ENCODE measurements at regions not wholly inside any gene's neighbourhood (a gene's known extent, or its start where the extent isn't known, plus 50 kb on each side); places are given as distances from the start of the nearest gene placed in this dataset.

- H3K27ac ChIP-seq = no peak overlapping the region
- TF ChIP-seq POLR2A (IDR thresholded peaks at IDR 0.05) (no peak), CTCF (IDR thresholded peaks at IDR 0.05) (no peak)
- no peak for DNase-seq
- no peaks in the 10 kb centered on the region for H3K27me3 ChIP-seq
- intact Hi-C loops (cut with DNase I; ENCODE audit: low total_unique reads) = no loop called here
- H3K4me1 ChIP-seq = no peaks in the 10 kb centered on the region
- no peaks in the 10 kb centered on the region for H3K9me3 ChIP-seq
- no peak overlapping the region for H3K4me3 ChIP-seq
- no peaks in the 10 kb centered on the region for H3K36me3 ChIP-seq
Measured at GRCh38 chr13:111508902-111509509, 188.6 kb downstream of the TEX29 start.

GRCh38 chr13:111510502-111511218 lies 190.2 kb downstream of the TEX29 start:
- intact Hi-C loops (cut with DNase I; ENCODE audit: low total_unique reads) = no loop called here
- DNase-seq = no peak
- no peaks in the 10 kb centered on the region for H3K36me3 ChIP-seq
- no peaks in the 10 kb centered on the region for H3K4me1 ChIP-seq
- H3K27me3 ChIP-seq = no peaks in the 10 kb centered on the region
- TF ChIP-seq POLR2A (IDR thresholded peaks at IDR 0.05) (no peak), CTCF (IDR thresholded peaks at IDR 0.05) (no peak)
- H3K9me3 ChIP-seq = no peaks in the 10 kb centered on the region
- H3K27ac ChIP-seq = no peak overlapping the region
- no peak overlapping the region for H3K4me3 ChIP-seq

DNA sequence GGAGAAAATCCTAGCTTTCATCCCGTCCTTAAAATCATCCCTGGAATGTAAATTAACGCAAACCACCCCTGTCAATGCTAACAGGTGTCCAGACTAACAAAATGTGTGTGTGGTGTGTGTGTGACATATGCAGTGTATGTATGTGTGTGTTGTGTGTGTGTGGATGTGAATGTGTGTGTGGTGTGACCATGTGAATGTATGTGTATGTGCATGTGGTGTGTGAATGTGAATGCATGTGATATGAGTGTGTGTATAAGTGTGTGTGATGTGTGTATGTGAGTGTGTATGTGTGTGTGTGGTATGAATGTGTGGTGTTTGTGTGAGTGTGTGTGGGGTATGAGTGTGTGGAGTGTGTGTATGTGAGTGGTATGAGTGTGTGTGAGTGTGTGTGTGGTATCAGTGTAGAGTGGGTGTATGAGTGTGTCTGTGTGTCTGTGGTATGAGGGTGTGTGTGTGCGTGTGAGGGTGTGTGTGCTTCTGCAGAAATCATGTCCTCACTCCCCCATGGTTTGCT lies 190.8 kb downstream of the TEX29 start:
- no peaks in the 10 kb centered on the region for H3K36me3 ChIP-seq
- H3K4me1 ChIP-seq = no peaks in the 10 kb centered on the region
- no peak overlapping the region for H3K4me3 ChIP-seq
- TF ChIP-seq POLR2A (IDR thresholded peaks at IDR 0.05) (no peak), CTCF (IDR thresholded peaks at IDR 0.05) (no peak)
- no peaks in the 10 kb centered on the region for H3K9me3 ChIP-seq
- no peaks in the 10 kb centered on the region for H3K27me3 ChIP-seq
- H3K27ac ChIP-seq = no peak overlapping the region
- intact Hi-C loops (cut with DNase I; ENCODE audit: low total_unique reads) = no loop called here
- DNase-seq = no peak

DNA sequence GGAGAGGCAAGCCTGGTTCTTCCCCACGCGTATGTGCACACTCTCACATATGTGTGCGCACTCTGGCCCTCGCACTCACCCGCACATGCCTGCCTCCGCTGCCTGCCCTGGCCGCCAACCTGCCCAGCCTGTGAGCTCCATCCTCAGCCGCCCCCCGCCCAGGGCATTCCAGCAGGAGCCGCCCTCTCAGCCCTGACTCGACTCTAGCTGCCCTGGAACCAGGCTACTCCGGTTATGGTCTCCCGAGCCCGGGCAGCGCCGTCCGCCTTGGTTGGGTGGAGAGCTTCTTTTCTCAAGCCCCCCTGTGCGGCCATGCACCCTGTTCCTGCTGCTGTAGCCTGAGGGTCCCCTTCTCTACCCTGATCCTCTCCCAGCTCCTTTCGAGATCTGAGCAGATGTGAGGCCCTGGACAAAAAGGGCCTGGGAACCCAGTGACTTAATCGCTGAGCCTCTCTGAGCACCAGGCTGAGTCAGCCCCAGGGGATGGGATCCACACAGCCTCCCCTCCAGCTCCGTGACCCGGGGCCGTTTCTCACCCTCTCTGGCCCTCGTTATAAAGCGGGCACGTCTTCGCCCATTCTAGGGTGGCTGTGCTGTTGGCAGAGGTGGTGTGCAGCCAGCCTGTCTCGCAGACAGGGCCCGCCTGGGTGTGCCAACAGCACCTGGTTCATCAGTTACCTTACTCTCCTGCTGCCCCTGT lies 191.5 kb downstream of the TEX29 start:
- no peaks in the 10 kb centered on the region for H3K9me3 ChIP-seq
- no peak for DNase-seq
- intact Hi-C loops (cut with DNase I; ENCODE audit: low total_unique reads) = no loop called here
- H3K27ac ChIP-seq = no peak overlapping the region
- H3K4me3 ChIP-seq = no peak overlapping the region
- H3K36me3 ChIP-seq = no peaks in the 10 kb centered on the region
- no peaks in the 10 kb centered on the region for H3K27me3 ChIP-seq
- TF ChIP-seq POLR2A (IDR thresholded peaks at IDR 0.05) = no peak
- TF ChIP-seq CTCF (IDR thresholded peaks at IDR 0.05) = no peak
- H3K4me1 ChIP-seq = no peaks in the 10 kb centered on the region

DNA sequence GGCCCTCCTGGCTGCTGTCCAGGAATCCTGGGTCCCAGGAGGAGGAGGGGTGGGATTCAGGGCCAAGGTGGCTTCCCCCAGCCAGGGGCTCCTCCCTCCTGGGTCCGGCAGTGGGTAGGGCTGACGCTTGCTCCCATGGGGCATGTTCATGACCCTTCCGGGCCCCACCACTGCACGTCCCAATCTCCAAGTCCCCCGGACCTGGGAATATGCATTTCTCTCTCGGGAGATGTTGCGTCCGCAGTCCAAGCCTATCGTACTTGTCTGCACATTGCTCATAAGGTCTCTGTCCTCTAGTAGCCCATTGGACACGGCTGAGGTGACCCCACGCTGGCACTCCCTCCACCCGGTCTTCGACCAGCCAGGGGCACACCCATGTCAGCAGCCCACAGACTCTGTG lies 192.3 kb downstream of the TEX29 start:
- Histone ChIP-seq H3K36me3 (no peaks in the 10 kb centered on the region), H3K4me1 (no peaks in the 10 kb centered on the region), H3K27me3 (no peaks in the 10 kb centered on the region), H3K9me3 (no peaks in the 10 kb centered on the region), H3K27ac (no peak overlapping the region), H3K4me3 (no peak overlapping the region)
- intact Hi-C loops (cut with DNase I; ENCODE audit: low total_unique reads) = no loop called here
- TF ChIP-seq POLR2A (IDR thresholded peaks at IDR 0.05) (no peak), CTCF (IDR thresholded peaks at IDR 0.05) (no peak)
- DNase-seq = no peak

Measured in uterus (tissue), 3 donors.